HG02970 (cell line): ENCODE measurements at regions not wholly inside any gene's neighbourhood (a gene's known extent, or its start where the extent isn't known, plus 50 kb on each side); places are given as distances from the start of the nearest gene placed in this dataset.

Source experiments
- ATAC-seq: cut with Tn5 transposase; IDR thresholded peaks from one replicate; pipeline ENCODE4 v1.9.1; 2021; ENCODE audit warnings: mild to moderate bottlenecking, moderate library complexity, moderate number of reproducible peaks; ENCODE audit not compliant: unreplicated experiment, low FRiP score

- ATAC-seq, result no peak
These were observed 301.5 kb upstream of the ACTBL2 start for GRCh38 chr5:57784121-57784520.

- ATAC-seq, result no peak
These were observed 301.1 kb upstream of the ACTBL2 start for GRCh38 chr5:57783693-57784092.

GRCh38 chr5:57780961-57781325, 298.3 kb upstream of the ACTBL2 start:
- no peak for ATAC-seq

GRCh38 chr5:57780306-57780960, 297.8 kb upstream of the ACTBL2 start:
- ATAC-seq, result no peak

GRCh38 chr5:57779383-57780223, 297.0 kb upstream of the ACTBL2 start:
- ATAC-seq, result no peak

GRCh38 chr5:57778501-57779091, 296.0 kb upstream of the ACTBL2 start:
- ATAC-seq, result no peak

GRCh38 chr5:57777174-57777581, 294.6 kb upstream of the ACTBL2 start:
- no peak for ATAC-seq

GRCh38 chr5:57776035-57776434, 293.4 kb upstream of the ACTBL2 start:
- no peak for ATAC-seq

- ATAC-seq, result no peak
These were observed 291.8 kb upstream of the ACTBL2 start for GRCh38 chr5:57774439-57774838.

GRCh38 chr5:57772512-57772911, 289.9 kb upstream of the ACTBL2 start:
- ATAC-seq, result no peak

- no peak for ATAC-seq
These were observed 287.4 kb upstream of the ACTBL2 start for GRCh38 chr5:57770039-57770438.

GRCh38 chr5:57768745-57769144, 286.1 kb upstream of the ACTBL2 start:
- no peak for ATAC-seq

GRCh38 chr5:57764479-57765089, 282.0 kb upstream of the ACTBL2 start:
- ATAC-seq, result no peak

GRCh38 chr5:57761513-57761912, 278.9 kb upstream of the ACTBL2 start:
- no peak for ATAC-seq

GRCh38 chr5:57754616-57755015, 272.0 kb upstream of the ACTBL2 start:
- no peak for ATAC-seq

- no peak for ATAC-seq
These were observed 270.8 kb upstream of the ACTBL2 start for GRCh38 chr5:57753446-57753845.

GRCh38 chr5:57751710-57752109, 269.1 kb upstream of the ACTBL2 start:
- ATAC-seq, result no peak

GRCh38 chr5:57750891-57751290, 268.3 kb upstream of the ACTBL2 start:
- ATAC-seq, result no peak

GRCh38 chr5:57750282-57750681, 267.7 kb upstream of the ACTBL2 start:
- no peak for ATAC-seq

- ATAC-seq, result no peak
These were observed 266.8 kb upstream of the ACTBL2 start for GRCh38 chr5:57749396-57749795.
